ENCODE measurements at regions not wholly inside any gene's neighbourhood (a gene's known extent, or its start where the extent isn't known, plus 50 kb on each side); places are given as distances from the start of the nearest gene placed in this dataset.

- no peak for TF ChIP-seq EZH2phosphoT487 (IDR thresholded peaks at IDR 0.05; ENCODE audit: low read depth)
- TF ChIP-seq CTCF (IDR thresholded peaks at IDR 0.05; ENCODE audit: low read depth, low read length): no peak
Measured at GRCh38 chr2:23235736-23236135, 149.2 kb upstream of the KLHL29 start.
